BLaER1 treated with 17β-estradiol and CSF1 and Interleukin-3, amounts not matched to agents 10 nM and 100 nM (cell line): ENCODE measurements at regions not wholly inside any gene's neighbourhood (a gene's known extent, or its start where the extent isn't known, plus 50 kb on each side); places are given as distances from the start of the nearest gene placed in this dataset.

Experiments used
- H3K27ac ChIP-seq, 11 experiments: shearing (Covaris generic); formaldehyde crosslinking; 2 replicates each; pipeline ENCODE4 v1.8.1; 2022
- H3K27me3 ChIP-seq, 11 experiments: shearing (Covaris generic); formaldehyde crosslinking; 2 replicates each; pipeline ENCODE4 v1.8.1; 2022
- H3K36me3 ChIP-seq, 11 experiments: shearing (Covaris generic); formaldehyde crosslinking; 2 replicates each; pipeline ENCODE4 v1.8.1; 2022
- H3K4me1 ChIP-seq, 10 experiments: shearing (Covaris generic); formaldehyde crosslinking; 2 replicates each; pipeline ENCODE4 v1.8.1; 2022
- H3K4me2 ChIP-seq, 11 experiments: shearing (Covaris generic); formaldehyde crosslinking; 2 replicates each; pipeline ENCODE4 v1.8.1; 2022
- H3K4me3 ChIP-seq, 10 experiments: shearing (Covaris generic); formaldehyde crosslinking; 2 replicates each; pipeline ENCODE4 v1.8.1; 2022
- H3K9ac ChIP-seq, 11 experiments: shearing (Covaris generic); formaldehyde crosslinking; 2 replicates each; pipeline ENCODE4 v1.8.1; 2022
- H3K9me3 ChIP-seq, 11 experiments: shearing (Covaris generic); formaldehyde crosslinking; replicated peaks in 1 of 11; 2 replicates each; pipeline ENCODE4 v1.8.1; 2022
- H4K20me1 ChIP-seq, 11 experiments: shearing (Covaris generic); formaldehyde crosslinking; 2 replicates each; pipeline ENCODE4 v1.8.1; 2022
- Cebpa-rat ChIP-seq, 11 experiments: shearing (Covaris generic); IDR thresholded peaks; 2 replicates each; pipeline ENCODE4 v1.8.1; 2022

- no peaks in the 10 kb centered on the region for H3K27me3 ChIP-seq
- H3K27ac ChIP-seq: no peak overlapping the region
- H3K4me3 ChIP-seq: no peak overlapping the region
- no peak overlapping the region for H3K4me2 ChIP-seq
- H4K20me1 ChIP-seq: no peaks in the 10 kb centered on the region
- H3K9me3 ChIP-seq: no peaks in the 10 kb centered on the region
- H3K36me3 ChIP-seq: no peaks in the 10 kb centered on the region
- no peak for TF ChIP-seq Cebpa-rat (IDR thresholded peaks at IDR 0.05)
- no peaks in the 10 kb centered on the region for H3K4me1 ChIP-seq
- H3K9ac ChIP-seq: no peak overlapping the region
Measured at GRCh38 chrX:101729986-101730385, 70.3 kb upstream of the ARMCX2 start.
